CD14-positive monocyte (primary cell): ENCODE measurements at regions not wholly inside any gene's neighbourhood (a gene's known extent, or its start where the extent isn't known, plus 50 kb on each side); places are given as distances from the start of the nearest gene placed in this dataset.

Experiments
- DNase-seq, 3 donors: peaks; one replicate each; pipeline ENCODE4 v3.0.0-alpha.2; 2011 to 2022
- H2AFZ ChIP-seq: 2 replicates; pipeline ENCODE4 v1.6.0; 2012; ENCODE audit warnings: mild to moderate bottlenecking, low read depth, low read length, inconsistent platforms; ENCODE audit not compliant: insufficient read depth, poor library complexity, severe bottlenecking
- H3K27ac ChIP-seq, 2 donors: 1 replicate in 1 of 2; 2 replicates in 1 of 2; pipeline ENCODE4 v1.5.1; 2012 to 2013; ENCODE audit warnings: low read length in 2 of 2, control low read depth in 1 of 2, inconsistent platforms in 1 of 2, low read depth in 1 of 2, mild to moderate bottlenecking in 1 of 2
- H3K27me3 ChIP-seq, 2 donors: one replicate each; pipeline versions ENCODE4 v1.6.0 to v1.6.1; 2011 to 2013; ENCODE audit warnings: low read length in 2 of 2; ENCODE audit not compliant: control insufficient read depth in 2 of 2, insufficient read depth in 2 of 2
- H3K36me3 ChIP-seq, 2 donors: replicated peaks in 1 of 2; 1 replicate in 1 of 2; 2 replicates in 1 of 2; pipeline versions ENCODE4 v1.5.1 to v1.6.1; 2012 to 2013; ENCODE audit warnings: low read length in 2 of 2, control low read depth in 1 of 2, inconsistent platforms in 1 of 2, mild to moderate bottlenecking in 1 of 2; ENCODE audit not compliant: insufficient read depth in 2 of 2, control insufficient read depth in 1 of 2
- H3K4me1 ChIP-seq, 2 donors: 1 replicate in 1 of 2; 2 replicates in 1 of 2; pipeline versions ENCODE4 v1.5.1 to v1.6.1; 2012 to 2013; ENCODE audit warnings: low read length in 2 of 2, control low read depth in 1 of 2, inconsistent platforms in 1 of 2, mild to moderate bottlenecking in 1 of 2, moderate library complexity in 1 of 2; ENCODE audit not compliant: insufficient read depth in 2 of 2, control insufficient read depth in 1 of 2
- H3K4me2 ChIP-seq: replicated peaks from 2 replicates; pipeline ENCODE3; 2012; ENCODE audit warnings: low read length, moderate library complexity, mild to moderate bottlenecking; ENCODE audit not compliant: poor library complexity, severe bottlenecking; ENCODE audit errors: extremely low read depth
- H3K4me3 ChIP-seq, 3 experiments: fragments of 200-600 bp in 1 of 3; sonication (generic) in 1 of 3; replicated peaks in 1 of 3; 1 replicate in 2 of 3; 2 replicates in 1 of 3; pipeline ENCODE4 v1.5.1; 2011 to 2013; ENCODE audit warnings: low read length in 3 of 3, mild to moderate bottlenecking in 3 of 3, control low read depth in 2 of 3, low read depth in 2 of 3, inconsistent platforms in 1 of 3, moderate library complexity in 1 of 3
- H3K79me2 ChIP-seq: 2 replicates; pipeline ENCODE4 v1.6.0; 2012; ENCODE audit warnings: mild to moderate bottlenecking, control low read depth, inconsistent platforms, low read length, moderate library complexity; ENCODE audit not compliant: insufficient read depth
- H3K9ac ChIP-seq: 2 replicates; pipeline ENCODE4 v1.6.0; 2017; ENCODE audit warnings: low read length, mild to moderate bottlenecking; ENCODE audit not compliant: insufficient read depth, poor library complexity, severe bottlenecking
- H3K9me3 ChIP-seq, 2 donors: replicated peaks in 1 of 2; 1 replicate in 1 of 2; 2 replicates in 1 of 2; pipeline versions ENCODE4 v1.5.1 to v1.6.1; 2012 to 2013; ENCODE audit warnings: low read length in 2 of 2, control low read depth in 1 of 2; ENCODE audit not compliant: control insufficient read depth in 1 of 2, insufficient read depth in 1 of 2
- H4K20me1 ChIP-seq: 2 replicates; pipeline ENCODE4 v1.6.0; 2012; ENCODE audit warnings: mild to moderate bottlenecking, low read length, control low read depth, moderate library complexity; ENCODE audit not compliant: insufficient read depth
- H3K27ac Mint-ChIP-seq, 7 donors: one replicate each; pipeline ENCODE4 v1.8.0; 2020; ENCODE audit warnings: mild to moderate bottlenecking in 7 of 7, mixed read lengths in 7 of 7, moderate library complexity in 6 of 7, inconsistent platforms in 2 of 7
- H3K27me3 Mint-ChIP-seq, 3 donors: one replicate each; pipeline ENCODE4 v1.8.0; 2021 to 2022; ENCODE audit warnings: low read depth in 3 of 3, mild to moderate bottlenecking in 3 of 3, mixed read lengths in 3 of 3, moderate library complexity in 3 of 3, inconsistent platforms in 1 of 3
- H3K36me3 Mint-ChIP-seq, 2 donors: one replicate each; pipeline ENCODE4 v1.8.0; 2020; ENCODE audit warnings: mixed read lengths in 2 of 2, inconsistent platforms in 1 of 2, mild to moderate bottlenecking in 1 of 2
- H3K4me1 Mint-ChIP-seq: one replicate; pipeline ENCODE4 v1.8.0; 2020; ENCODE audit warnings: mild to moderate bottlenecking, mixed read lengths
- H3K4me3 Mint-ChIP-seq, 2 donors: one replicate each; pipeline ENCODE4 v1.8.0; 2020; ENCODE audit warnings: mild to moderate bottlenecking in 2 of 2, mixed read lengths in 2 of 2, moderate library complexity in 1 of 2
- H3K9me3 Mint-ChIP-seq, 7 donors: one replicate each; pipeline ENCODE4 v1.8.0; 2020 to 2022; ENCODE audit warnings: mixed read lengths in 7 of 7, mild to moderate bottlenecking in 6 of 7, moderate library complexity in 6 of 7, inconsistent platforms in 2 of 7
- CTCF ChIP-seq: fragments of 200-600 bp; IDR thresholded peaks from one replicate; pipeline ENCODE4 v1.8.0; 2022; ENCODE audit warnings: antibody characterized with exemption, mild to moderate bottlenecking
- WGBS: methylation state at CpG from one replicate; pipeline ENCODE4 v1.1.5; 2013; ENCODE audit warnings: missing lambda C conversion rate; ENCODE audit not compliant: insufficient coverage; 5-methylcytosine and 5-hydroxymethylcytosine counted together
- intact Hi-C, 2 donors: fragments of 100-400 bp; cut with micrococcal nuclease; formaldehyde crosslinking; loops; one replicate each; pipeline versions ENCODE4 v1.15.0 to v1.15.1; 2023

- TF ChIP-seq CTCF, result no peak
- no peak overlapping the region for H2AFZ ChIP-seq
- peaks cover 68 to 73% of the 10 kb centered on the region in 2 donors for H3K9me3 ChIP-seq
- no peaks in the 10 kb centered on the region for H3K4me1 ChIP-seq
- no peak overlapping the region for H3K9ac ChIP-seq
- no peaks in the 10 kb centered on the region for H3K36me3 ChIP-seq
- no peak overlapping the region for H3K4me2 ChIP-seq
- H3K9me3 Mint-ChIP-seq, result peaks cover 32 to 63% (median 52%) of the 10 kb centered on the region in 7 donors
- no peaks in the 10 kb centered on the region for H4K20me1 ChIP-seq
- no peak overlapping the region for H3K4me3 ChIP-seq
- no peak overlapping the region for H3K27ac Mint-ChIP-seq
- no peaks in the 10 kb centered on the region for H3K27me3 ChIP-seq
- no peaks in the 10 kb centered on the region for H3K36me3 Mint-ChIP-seq
- no peaks in the 10 kb centered on the region for H3K79me2 ChIP-seq
- H3K27ac ChIP-seq, result no peak overlapping the region
- peaks cover 0 to 1% (median 0%) of the 10 kb centered on the region in 3 donors for H3K27me3 Mint-ChIP-seq
- intact Hi-C loops, result no loop called here
- WGBS, result 70% methylated on average over 4 of the region's 4 CpGs
- H3K4me3 Mint-ChIP-seq, result no peak overlapping the region
- DNase-seq, result no peak
- no peaks in the 10 kb centered on the region for H3K4me1 Mint-ChIP-seq
These were observed 152.8 kb downstream of the ZNF248 start for GRCh38 chr10:37704566-37704965.

GRCh38 chr10:37703833-37704382 lies 153.5 kb downstream of the ZNF248 start:
- Histone ChIP-seq H3K4me2 (no peak overlapping the region), H3K27me3 (no peaks in the 10 kb centered on the region), H2AFZ (no peak overlapping the region), H3K9ac (no peak overlapping the region), H3K27ac (no peak overlapping the region), H3K9me3 (peaks cover 71 to 73% of the 10 kb centered on the region in 2 donors), H3K4me1 (no peaks in the 10 kb centered on the region), H3K4me3 (no peak overlapping the region), H4K20me1 (no peaks in the 10 kb centered on the region), H3K36me3 (no peaks in the 10 kb centered on the region), H3K79me2 (no peaks in the 10 kb centered on the region)
- no peak overlapping the region for H3K4me3 Mint-ChIP-seq
- H3K27ac Mint-ChIP-seq, result no peak overlapping the region
- H3K9me3 Mint-ChIP-seq, result peaks cover 32 to 64% (median 54%) of the 10 kb centered on the region in 7 donors
- no peak for TF ChIP-seq CTCF
- no peaks in the 10 kb centered on the region for H3K36me3 Mint-ChIP-seq
- WGBS, result 82% methylated on average over 3 of the region's 4 CpGs
- DNase-seq, result no peak
- H3K27me3 Mint-ChIP-seq, result peaks cover 0 to 1% (median 0%) of the 10 kb centered on the region in 3 donors
- intact Hi-C loops, result no loop called here
- no peaks in the 10 kb centered on the region for H3K4me1 Mint-ChIP-seq
